GM12892 (cell line): ENCODE measurements at regions not wholly inside any gene's neighbourhood (a gene's known extent, or its start where the extent isn't known, plus 50 kb on each side); places are given as distances from the start of the nearest gene placed in this dataset.

Experiments used
- POLR2A ChIP-seq: IDR thresholded peaks from 2 replicates; pipeline ENCODE4 v1.6.1; 2011; ENCODE audit warnings: low read depth, low read length, control low read depth
- POLR2AphosphoS5 ChIP-seq: IDR thresholded peaks from 2 replicates; pipeline ENCODE4 v1.6.1; 2011; ENCODE audit warnings: low read depth, low read length, control low read depth
- TAF1 ChIP-seq: IDR thresholded peaks from 2 replicates; pipeline ENCODE4 v1.6.1; 2011; ENCODE audit warnings: low read depth, mild to moderate bottlenecking, control low read depth, low read length, borderline replicate concordance

GRCh38 chr10:59104186-59104585 is 72.3 kb upstream of the PHYHIPL start:
- TF ChIP-seq POLR2A (no peak), POLR2AphosphoS5 (no peak), TAF1 (no peak)
